HCT116 (cell line): ENCODE measurements at regions not wholly inside any gene's neighbourhood (a gene's known extent, or its start where the extent isn't known, plus 50 kb on each side); places are given as distances from the start of the nearest gene placed in this dataset.

Source experiments
- ATAC-seq: fragments of 200-7000 bp; cut with Tn5 transposase; 2 replicates; pipeline ENCODE4 v1.9.1; 2020; ENCODE audit warnings: mild to moderate bottlenecking, moderate library complexity
- BruUV-seq: library from RNA; stranded (reverse); fragments of 400-500 nt; replicated peaks from 2 replicates; lab custom pipeline; 2021; lab: Mats Ljungman, UMichigan
- CTCF ChIA-PET: fragments of 300-600 bp; sonication (Branson Sonifier 250); formaldehyde crosslinking; loops from one replicate; lab custom pipeline; 2021; ENCODE audit warnings: antibody characterized with exemption; lab: Charles Lee
- POLR2A ChIA-PET: fragments of 300-600, 350-600 bp; sonication (Branson Sonifier 250); formaldehyde crosslinking; loops from one replicate; lab custom pipeline; 2021; ENCODE audit warnings: antibody characterized with exemption; lab: Charles Lee
- RAD21 ChIA-PET, 2 experiments: fragments of 300-600 bp; sonication (Branson Sonifier 250); formaldehyde crosslinking; loops; one replicate each; lab custom pipeline; 2023; ENCODE audit warnings: low total read pairs in 2 of 2; ENCODE audit not compliant: uncharacterized antibody in 2 of 2, unreplicated experiment in 2 of 2, low non-redundant PET in 1 of 2; lab: Charles Lee
- DNase-seq: peaks from one replicate; pipeline ENCODE4 v3.0.0-alpha.2; 2010; ENCODE audit warnings: low read depth, low spot score
- H2AFZ ChIP-seq: fragments of 200-600 bp; shearing (Covaris generic), sonication (generic); 2 replicates; pipeline ENCODE4 v1.6.1; 2017; ENCODE audit warnings: low read depth, mixed run types, mixed read lengths, antibody characterized with exemption, low read length; ENCODE audit not compliant: poor library complexity, severe bottlenecking
- H3K27ac ChIP-seq: 2 replicates; pipeline ENCODE4 v1.5.1; 2012; ENCODE audit warnings: low read depth, low read length
- H3K27me3 ChIP-seq: fragments of 200-600 bp; sonication (generic); 2 replicates; pipeline ENCODE4 v1.6.1; 2016; ENCODE audit warnings: mixed run types, low read length, mixed read lengths; ENCODE audit not compliant: insufficient read depth
- H3K36me3 ChIP-seq, 2 experiments: fragments of 200-500 bp in 1 of 2; fragments of 200-600 bp in 1 of 2; sonication (Bioruptor generic) in 1 of 2; sonication (generic) in 1 of 2; 2 replicates each; pipeline versions ENCODE4 v1.5.1 to v1.6.1; 2014 to 2016; ENCODE audit warnings: low read length in 2 of 2, inconsistent platforms in 1 of 2, mixed read lengths in 1 of 2, mixed run types in 1 of 2; ENCODE audit not compliant: insufficient read depth in 2 of 2, control insufficient read depth in 1 of 2
- H3K4me1 ChIP-seq, 2 experiments: fragments of 200-600 bp in 1 of 2; sonication (generic) in 1 of 2; 2 replicates each; pipeline versions ENCODE4 v1.5.1 to v1.6.1; 2012 to 2017; ENCODE audit warnings: low read length in 2 of 2, inconsistent platforms in 1 of 2, mild to moderate bottlenecking in 1 of 2, mixed read lengths in 1 of 2, mixed run types in 1 of 2, moderate library complexity in 1 of 2; ENCODE audit not compliant: insufficient read depth in 2 of 2, control insufficient read depth in 1 of 2
- H3K4me2 ChIP-seq: fragments of 200-600 bp; sonication (generic); 2 replicates; pipeline ENCODE4 v1.6.1; 2017; ENCODE audit warnings: mixed run types, low read length, mixed read lengths
- H3K4me3 ChIP-seq, 2 experiments: fragments of 200-600 bp in 1 of 2; sonication (generic) in 1 of 2; replicated peaks in 1 of 2; 2 replicates each; pipeline ENCODE4 v1.5.1; 2011 to 2016; ENCODE audit warnings: low read length in 2 of 2, control low read depth in 1 of 2, low read depth in 1 of 2, mild to moderate bottlenecking in 1 of 2, mixed read lengths in 1 of 2, mixed run types in 1 of 2
- H3K79me2 ChIP-seq: fragments of 200-600 bp; sonication (generic); 2 replicates; pipeline ENCODE4 v1.6.1; 2017; ENCODE audit warnings: mild to moderate bottlenecking, mixed run types, low read length, moderate library complexity, mixed read lengths; ENCODE audit not compliant: insufficient read depth
- H3K9ac ChIP-seq: fragments of 200-600 bp; sonication (generic); 2 replicates; pipeline ENCODE4 v1.6.1; 2016; ENCODE audit warnings: low read length, mixed read lengths
- H3K9me2 ChIP-seq: fragments of 200-600 bp; sonication (generic), shearing (Covaris generic); 2 replicates; pipeline ENCODE4 v1.6.1; 2017; ENCODE audit warnings: mixed run types, mild to moderate bottlenecking, moderate library complexity; ENCODE audit not compliant: insufficient read depth
- H3K9me3 ChIP-seq, 2 experiments: fragments of 200-500 bp in 1 of 2; fragments of 200-600 bp in 1 of 2; sonication (Bioruptor generic) in 1 of 2; sonication (generic) in 1 of 2; 2 replicates each; pipeline ENCODE4 v1.6.1; 2014 to 2017; ENCODE audit warnings: low read length in 2 of 2, mixed read lengths in 2 of 2, inconsistent platforms in 1 of 2, low read depth in 1 of 2, mild to moderate bottlenecking in 1 of 2, mixed run types in 1 of 2, moderate library complexity in 1 of 2; ENCODE audit not compliant: control insufficient read depth in 1 of 2, insufficient read depth in 1 of 2
- H4K20me1 ChIP-seq: fragments of 200-600 bp; sonication (generic), shearing (Covaris generic); 2 replicates; pipeline ENCODE4 v1.6.1; 2017; ENCODE audit warnings: mixed run types, mild to moderate bottlenecking, moderate library complexity; ENCODE audit not compliant: insufficient read depth
- ATF3 ChIP-seq: IDR thresholded peaks from 2 replicates; pipeline ENCODE4 v1.6.1; 2012
- CBX3 ChIP-seq: IDR thresholded peaks from 2 replicates; pipeline ENCODE4 v1.6.1; 2012; ENCODE audit warnings: low read depth
- CEBPB ChIP-seq: IDR thresholded peaks from 2 replicates; pipeline ENCODE4 v1.6.1; 2012; ENCODE audit warnings: low read depth
- CTCF ChIP-seq, 3 experiments: fragments of 200-600 bp in 1 of 3; sonication (generic) in 1 of 3; IDR thresholded peaks in 2 of 3; conservative IDR thresholded peaks in 1 of 3; 2 replicates each; pipeline ENCODE4 v1.5.1; 2012 to 2017; ENCODE audit warnings: low read depth in 2 of 3, low read length in 2 of 3, antibody characterized with exemption in 1 of 3, borderline replicate concordance in 1 of 3, control low read depth in 1 of 3, mild to moderate bottlenecking in 1 of 3, mixed read lengths in 1 of 3, mixed run types in 1 of 3, moderate library complexity in 1 of 3; ENCODE audit not compliant: insufficient read depth in 1 of 3
- ELF1 ChIP-seq: IDR thresholded peaks from 2 replicates; pipeline ENCODE4 v1.6.1; 2012; ENCODE audit warnings: low read depth, borderline replicate concordance
- EZH2phosphoT487 ChIP-seq: fragments of 200-600 bp; IDR thresholded peaks from 2 replicates; pipeline ENCODE4 v1.6.1; 2018; ENCODE audit warnings: antibody characterized with exemption, borderline replicate concordance
- JUND ChIP-seq: IDR thresholded peaks from 2 replicates; pipeline ENCODE4 v1.6.1; 2012
- MAX ChIP-seq: IDR thresholded peaks from 2 replicates; pipeline ENCODE4 v1.6.1; 2012
- POLR2AphosphoS5 ChIP-seq: IDR thresholded peaks from 2 replicates; pipeline ENCODE4 v1.6.1; 2011; ENCODE audit warnings: mild to moderate bottlenecking, low read depth, low read length, moderate library complexity
- REST ChIP-seq: IDR thresholded peaks from 2 replicates; pipeline ENCODE4 v1.6.1; 2012; ENCODE audit warnings: low read depth
- SIN3A ChIP-seq: IDR thresholded peaks from 2 replicates; pipeline ENCODE4 v1.6.1; 2012; ENCODE audit warnings: low read depth
- SP1 ChIP-seq: IDR thresholded peaks from 2 replicates; pipeline ENCODE4 v1.6.1; 2012; ENCODE audit warnings: low read depth
- SRF ChIP-seq: IDR thresholded peaks from 2 replicates; pipeline ENCODE4 v1.6.1; 2012; ENCODE audit warnings: low read depth
- TCF7L2 ChIP-seq: IDR thresholded peaks from 2 replicates; pipeline ENCODE4 v1.7.0; 2011; ENCODE audit warnings: borderline replicate concordance, inconsistent platforms; ENCODE audit not compliant: insufficient read depth, insufficient read length; ENCODE audit errors: extremely low read depth
- YY1 ChIP-seq: IDR thresholded peaks from 2 replicates; pipeline ENCODE4 v1.6.1; 2011; ENCODE audit warnings: low read length, low read depth, moderate library complexity, mild to moderate bottlenecking; ENCODE audit not compliant: insufficient replicate concordance; ENCODE audit errors: extremely low read depth
- ZBTB33 ChIP-seq: IDR thresholded peaks from 2 replicates; pipeline ENCODE4 v1.6.1; 2011; ENCODE audit warnings: mild to moderate bottlenecking, low read length, moderate library complexity; ENCODE audit not compliant: insufficient replicate concordance; ENCODE audit errors: extremely low read depth
- ZFX ChIP-seq: fragments of 450-650 bp; IDR thresholded peaks from 2 replicates; pipeline ENCODE4 v1.6.1; 2017
- intact Hi-C: fragments of 100-400 bp; cut with micrococcal nuclease; formaldehyde crosslinking; loops from 2 replicates; pipeline ENCODE4 v1.10.0; 2022

- Histone ChIP-seq H2AFZ (no peak overlapping the region), H3K9me2 (no peaks in the 10 kb centered on the region), H3K79me2 (no peaks in the 10 kb centered on the region), H3K4me3 (no peak overlapping the region), H3K27me3 (no peaks in the 10 kb centered on the region), H3K36me3 (no peaks in the 10 kb centered on the region), H4K20me1 (no peaks in the 10 kb centered on the region), H3K9ac (no peak overlapping the region), H3K9me3 (peaks cover 0 to 3% of the 10 kb centered on the region in 2 experiments; a peak in 1 of 4 replicates), H3K4me1 (0 out of 4 replicates have a peak, but pooled peaks cover 0 to 3% of the 10 kb centered on the region in 2 experiments), H3K27ac (no peak overlapping the region), H3K4me2 (no peak overlapping the region)
- TF ChIP-seq REST (no peak), MAX (no peak), SRF (no peak), ELF1 (no peak), POLR2AphosphoS5 (no peak), YY1 (no peak), CBX3 (no peak), CTCF (IDR thresholded peaks at IDR 0.05 in 2 of 3, conservative IDR thresholded peaks at IDR 0.05 in 1 of 3; ENCODE audit: borderline replicate concordance in 1 of 3, insufficient read depth in 1 of 3, low read depth in 2 of 3, low read length in 2 of 3) (no peak), ZFX (no peak), SP1 (no peak), ATF3 (no peak), SIN3A (no peak), CEBPB (no peak), TCF7L2 (no peak), EZH2phosphoT487 (no peak), JUND (no peak), ZBTB33 (no peak)
- intact Hi-C loops = no loop called here
- no peak for ATAC-seq
- ChIA-PET CTCF (no interaction called here), POLR2A (no interaction called here), RAD21 (no interaction called here)
- DNase-seq = no peak
- no TSS peak for BruUV-seq
Observed at GRCh38 chr2:37476411-37476810, 132.0 kb downstream of the QPCT start.
